Caco-2 (cell line): ENCODE measurements at regions not wholly inside any gene's neighbourhood (a gene's known extent, or its start where the extent isn't known, plus 50 kb on each side); places are given as distances from the start of the nearest gene placed in this dataset.

Source experiments
- BruUV-seq: library from RNA; stranded (reverse); fragments of 400-500 nt; replicated peaks from 2 replicates; lab custom pipeline; 2021; lab: Mats Ljungman, UMichigan
- CTCF ChIA-PET: fragments of 300-600 bp; sonication (Branson Sonifier 250); formaldehyde crosslinking; loops from one replicate; lab custom pipeline; 2022; ENCODE audit warnings: antibody characterized with exemption; lab: Charles Lee
- POLR2A ChIA-PET: fragments of 300-600 bp; sonication (Branson Sonifier 250); formaldehyde crosslinking; loops from one replicate; lab custom pipeline; 2022; ENCODE audit warnings: antibody characterized with exemption; lab: Charles Lee
- DNase-seq, 2 experiments: peaks; one replicate each; pipeline versions ENCODE4 v3.0.0 to v3.0.0-alpha.2; 2020 to 2022
- H3K27me3 ChIP-seq: replicated peaks from 2 replicates; pipeline ENCODE4 v1.6.0; 2011; ENCODE audit warnings: low read length; ENCODE audit not compliant: control insufficient read depth, insufficient read depth
- H3K36me3 ChIP-seq: 2 replicates; pipeline ENCODE4 v1.5.1; 2011; ENCODE audit warnings: low read length; ENCODE audit not compliant: control insufficient read depth, insufficient read depth
- H3K4me1 ChIP-seq: fragments of 250-450 bp; sonication (Bioruptor Pico); 2 replicates; pipeline ENCODE4 v1.5.1; 2020; ENCODE audit warnings: mild to moderate bottlenecking
- H3K4me3 ChIP-seq: 2 replicates; pipeline ENCODE4 v1.5.1; 2011; ENCODE audit warnings: low read depth, mild to moderate bottlenecking, control low read depth, low read length
- H3K9me3 ChIP-seq: fragments of 250-450 bp; sonication (Bioruptor Pico); 2 replicates; pipeline ENCODE4 v1.5.1; 2020; ENCODE audit warnings: mild to moderate bottlenecking, moderate library complexity
- H3K27ac Mint-ChIP-seq: one replicate; pipeline ENCODE4 v1.8.0; 2022; ENCODE audit warnings: mixed read lengths; ENCODE audit not compliant: unreplicated experiment
- H3K27me3 Mint-ChIP-seq: one replicate; pipeline ENCODE4 v1.8.0; 2022; ENCODE audit warnings: mixed read lengths; ENCODE audit not compliant: insufficient read depth, unreplicated experiment
- H3K36me3 Mint-ChIP-seq: one replicate; pipeline ENCODE4 v1.8.0; 2022; ENCODE audit warnings: mild to moderate bottlenecking, mixed read lengths; ENCODE audit not compliant: insufficient read depth, unreplicated experiment
- H3K4me1 Mint-ChIP-seq: one replicate; pipeline ENCODE4 v1.8.0; 2022; ENCODE audit warnings: low read depth, mixed read lengths; ENCODE audit not compliant: unreplicated experiment
- H3K4me3 Mint-ChIP-seq: one replicate; pipeline ENCODE4 v1.8.0; 2022; ENCODE audit warnings: mild to moderate bottlenecking, moderate library complexity, mixed read lengths; ENCODE audit not compliant: unreplicated experiment
- H3K9me3 Mint-ChIP-seq: one replicate; pipeline ENCODE4 v1.8.0; 2022; ENCODE audit warnings: mixed read lengths; ENCODE audit not compliant: unreplicated experiment
- intact Hi-C: fragments of 100-400 bp; cut with micrococcal nuclease; formaldehyde crosslinking; loops from one replicate; pipeline ENCODE4 v1.10.0; 2022; ENCODE audit not compliant: unreplicated experiment
- TF ChIP-seq, protein P1 (sequence below), 2 experiments: fragments of 200-600 bp in 1 of 2; IDR thresholded peaks; 1 replicate in 1 of 2; 2 replicates in 1 of 2; pipeline versions ENCODE4 v1.5.1 to v1.8.0; 2011 to 2022; ENCODE audit warnings: antibody characterized with exemption in 1 of 2, control low read depth in 1 of 2, inconsistent platforms in 1 of 2, low read depth in 1 of 2, low read length in 1 of 2, mild to moderate bottlenecking in 1 of 2, moderate library complexity in 1 of 2; ENCODE audit not compliant: insufficient read depth in 1 of 2, severe bottlenecking in 1 of 2, unreplicated experiment in 1 of 2

DNA sequence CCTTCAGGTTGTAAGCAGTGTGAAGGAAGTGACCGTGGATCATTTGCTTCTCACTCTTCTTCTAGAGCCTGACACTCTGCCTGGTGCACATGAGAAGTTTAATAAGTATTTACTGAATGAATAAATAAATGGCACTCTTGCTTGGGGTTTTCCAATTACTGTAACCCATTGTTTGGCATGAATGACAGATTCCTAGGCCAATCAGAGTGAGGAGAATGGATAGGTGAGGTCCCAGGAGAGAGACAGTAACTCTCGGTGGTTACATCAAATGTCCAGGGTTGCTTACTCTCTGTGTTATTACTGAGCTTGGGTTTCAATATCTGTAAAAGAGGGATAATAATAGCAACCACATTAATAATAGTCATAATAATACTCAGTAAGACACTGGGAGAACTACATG, 204.2 kb upstream of the ISX start:
- no peaks in the 10 kb centered on the region for H3K36me3 ChIP-seq
- Mint-ChIP-seq H3K4me3 (no peak overlapping the region), H3K4me1 (no peaks in the 10 kb centered on the region), H3K36me3 (no peaks in the 10 kb centered on the region), H3K9me3 (peaks cover 10% of the 10 kb centered on the region), H3K27ac (no peak overlapping the region), H3K27me3 (peaks cover 12% of the 10 kb centered on the region)
- no peak for DNase-seq
- H3K27me3 ChIP-seq, result no peaks in the 10 kb centered on the region
- no peaks in the 10 kb centered on the region for H3K9me3 ChIP-seq
- POLR2A ChIA-PET, result no interaction called here
- TF ChIP-seq, protein P1, sequence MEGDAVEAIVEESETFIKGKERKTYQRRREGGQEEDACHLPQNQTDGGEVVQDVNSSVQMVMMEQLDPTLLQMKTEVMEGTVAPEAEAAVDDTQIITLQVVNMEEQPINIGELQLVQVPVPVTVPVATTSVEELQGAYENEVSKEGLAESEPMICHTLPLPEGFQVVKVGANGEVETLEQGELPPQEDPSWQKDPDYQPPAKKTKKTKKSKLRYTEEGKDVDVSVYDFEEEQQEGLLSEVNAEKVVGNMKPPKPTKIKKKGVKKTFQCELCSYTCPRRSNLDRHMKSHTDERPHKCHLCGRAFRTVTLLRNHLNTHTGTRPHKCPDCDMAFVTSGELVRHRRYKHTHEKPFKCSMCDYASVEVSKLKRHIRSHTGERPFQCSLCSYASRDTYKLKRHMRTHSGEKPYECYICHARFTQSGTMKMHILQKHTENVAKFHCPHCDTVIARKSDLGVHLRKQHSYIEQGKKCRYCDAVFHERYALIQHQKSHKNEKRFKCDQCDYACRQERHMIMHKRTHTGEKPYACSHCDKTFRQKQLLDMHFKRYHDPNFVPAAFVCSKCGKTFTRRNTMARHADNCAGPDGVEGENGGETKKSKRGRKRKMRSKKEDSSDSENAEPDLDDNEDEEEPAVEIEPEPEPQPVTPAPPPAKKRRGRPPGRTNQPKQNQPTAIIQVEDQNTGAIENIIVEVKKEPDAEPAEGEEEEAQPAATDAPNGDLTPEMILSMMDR (IDR thresholded peaks at IDR 0.05; ENCODE audit: insufficient read depth in 1 of 2, low read depth in 1 of 2, low read length in 1 of 2, severe bottlenecking in 1 of 2, unreplicated experiment in 1 of 2), result no peak
- intact Hi-C loops, result no loop called here
- no TSS peak for BruUV-seq
- H3K4me3 ChIP-seq, result no peak overlapping the region
- CTCF ChIA-PET, result no interaction called here
- no peaks in the 10 kb centered on the region for H3K4me1 ChIP-seq

DNA sequence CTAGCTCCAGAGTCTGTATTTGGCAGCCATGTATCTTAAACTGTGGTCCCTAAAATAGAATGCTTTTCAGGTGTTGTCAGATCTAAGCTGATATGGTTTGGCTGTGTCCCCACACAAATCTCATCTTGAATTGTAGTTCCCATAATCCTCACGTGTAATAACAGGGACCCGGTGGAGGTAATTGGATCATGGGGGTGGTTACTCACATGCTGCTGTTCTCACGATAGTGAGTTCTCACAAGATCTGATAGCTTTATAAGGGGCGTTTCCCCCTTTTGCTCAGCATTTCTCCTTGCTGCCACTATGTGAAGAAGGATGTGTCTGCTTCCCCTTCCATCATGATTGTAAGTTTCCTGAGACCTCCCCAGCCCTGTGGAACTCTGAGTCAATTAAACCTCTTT, 199.9 kb upstream of the ISX start:
- peaks cover 16% of the 10 kb centered on the region for H3K27me3 Mint-ChIP-seq
- intact Hi-C loops, result no loop called here
- Histone ChIP-seq H3K36me3 (no peaks in the 10 kb centered on the region), H3K9me3 (no peaks in the 10 kb centered on the region), H3K4me3 (no peak overlapping the region), H3K4me1 (no peaks in the 10 kb centered on the region), H3K27me3 (no peaks in the 10 kb centered on the region)
- no peak overlapping the region for H3K4me3 Mint-ChIP-seq
- POLR2A ChIA-PET, result no interaction called here
- H3K36me3 Mint-ChIP-seq, result no peaks in the 10 kb centered on the region
- DNase-seq, result no peak
- no peaks in the 10 kb centered on the region for H3K4me1 Mint-ChIP-seq
- H3K27ac Mint-ChIP-seq, result no peak overlapping the region
- TF ChIP-seq, protein P1 (IDR thresholded peaks at IDR 0.05; ENCODE audit: insufficient read depth in 1 of 2, low read depth in 1 of 2, low read length in 1 of 2, severe bottlenecking in 1 of 2, unreplicated experiment in 1 of 2), result no peak
- no TSS peak for BruUV-seq
- CTCF ChIA-PET, result no interaction called here
- H3K9me3 Mint-ChIP-seq, result no peaks in the 10 kb centered on the region

DNA sequence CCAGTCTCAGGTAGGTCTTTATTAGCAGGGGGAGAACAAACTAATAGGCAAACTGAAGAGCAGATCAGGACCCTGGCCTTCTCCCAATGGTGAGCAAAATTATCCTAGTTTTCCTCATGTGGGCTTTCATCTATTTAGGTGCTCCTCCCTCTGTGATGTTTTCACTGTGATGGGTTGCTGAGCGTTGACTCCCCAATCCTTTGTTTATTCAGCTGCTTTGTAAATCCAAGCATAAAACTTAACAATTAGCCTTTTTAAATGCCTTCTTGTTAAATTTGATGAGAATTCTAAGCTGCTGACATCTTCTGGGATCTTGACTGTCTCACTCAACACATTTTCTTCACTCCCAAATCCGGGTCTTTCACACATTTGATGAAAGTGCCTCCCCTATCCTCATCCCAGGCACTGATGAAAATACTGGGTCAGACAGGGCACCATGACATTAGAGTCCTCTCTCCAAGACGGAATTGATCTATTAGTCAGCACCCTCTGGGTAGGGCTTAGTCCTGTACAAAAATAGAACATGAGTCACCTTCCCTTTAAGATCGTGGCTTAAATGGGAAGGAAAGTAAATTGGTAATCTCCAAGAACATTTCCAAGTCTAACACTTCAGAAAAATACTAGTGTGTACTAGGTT, 199.3 kb upstream of the ISX start:
- Histone ChIP-seq H3K36me3 (no peaks in the 10 kb centered on the region), H3K4me1 (no peaks in the 10 kb centered on the region), H3K4me3 (no peak overlapping the region), H3K27me3 (no peaks in the 10 kb centered on the region), H3K9me3 (no peaks in the 10 kb centered on the region)
- H3K4me1 Mint-ChIP-seq, result no peaks in the 10 kb centered on the region
- H3K27ac Mint-ChIP-seq, result no peak overlapping the region
- TF ChIP-seq, protein P1 (IDR thresholded peaks at IDR 0.05; ENCODE audit: insufficient read depth in 1 of 2, low read depth in 1 of 2, low read length in 1 of 2, severe bottlenecking in 1 of 2, unreplicated experiment in 1 of 2), result no peak
- H3K4me3 Mint-ChIP-seq, result no peak overlapping the region
- no TSS peak for BruUV-seq
- POLR2A ChIA-PET, result no interaction called here
- no peaks in the 10 kb centered on the region for H3K9me3 Mint-ChIP-seq
- H3K36me3 Mint-ChIP-seq, result no peaks in the 10 kb centered on the region
- CTCF ChIA-PET, result no interaction called here
- H3K27me3 Mint-ChIP-seq, result peaks cover 12% of the 10 kb centered on the region
- intact Hi-C loops, result no loop called here
- DNase-seq, result no peak
